IMR-90 (cell line): ENCODE measurements at regions not wholly inside any gene's neighbourhood (a gene's known extent, or its start where the extent isn't known, plus 50 kb on each side); places are given as distances from the start of the nearest gene placed in this dataset.

ENCODE experiments used
- ATAC-seq: fragments of 200-7000 bp; cut with Tn5 transposase; 2 replicates; pipeline ENCODE4 v1.9.1; 2020; ENCODE audit warnings: low read depth, mild to moderate bottlenecking, moderate library complexity
- BruUV-seq: library from RNA; stranded (reverse); fragments of 400-500 nt; replicated peaks from 2 replicates; lab custom pipeline; 2021; lab: Mats Ljungman, UMichigan
- CTCF ChIA-PET: fragments of 300-600 bp; formaldehyde crosslinking; extraction: SDS; loops from one replicate; lab custom pipeline; 2021; ENCODE audit warnings: antibody characterized with exemption; lab: Yijun Ruan, JAX
- POLR2A ChIA-PET: fragments of 300-600 bp; sonication (Branson Sonifier 250); formaldehyde crosslinking; loops from one replicate; lab custom pipeline; 2022; ENCODE audit warnings: antibody characterized with exemption; ENCODE audit not compliant: unreplicated experiment; lab: Charles Lee
- DNase-seq: peaks from one replicate; pipeline ENCODE4 v3.0.0; 2013
- H2AFZ ChIP-seq: replicated peaks from 2 replicates; pipeline ENCODE3; 2013; ENCODE audit warnings: low read length, mild to moderate bottlenecking; ENCODE audit not compliant: poor library complexity
- H2AK5ac ChIP-seq: 2 replicates; pipeline ENCODE4 v1.6.1; 2013; ENCODE audit warnings: low read depth, low read length, inconsistent platforms
- H2AK9ac ChIP-seq: replicated peaks from 2 replicates; pipeline ENCODE3; 2013; ENCODE audit warnings: mild to moderate bottlenecking, low read depth, low read length, moderate library complexity; ENCODE audit not compliant: poor library complexity
- H2BK120ac ChIP-seq: 2 replicates; pipeline ENCODE4 v1.6.1; 2013; ENCODE audit warnings: low read depth, low read length, inconsistent platforms
- H2BK15ac ChIP-seq: 3 replicates; pipeline ENCODE4 v1.6.1; 2013; ENCODE audit warnings: low read depth, low read length, inconsistent platforms
- H2BK20ac ChIP-seq: 2 replicates; pipeline ENCODE4 v1.6.1; 2013; ENCODE audit warnings: low read depth, mild to moderate bottlenecking, inconsistent platforms, low read length, moderate library complexity
- H2BK5ac ChIP-seq: 2 replicates; pipeline ENCODE4 v1.6.1; 2013; ENCODE audit warnings: mild to moderate bottlenecking, low read depth, low read length, inconsistent platforms; ENCODE audit not compliant: poor library complexity, severe bottlenecking
- H3K14ac ChIP-seq: replicated peaks from 2 replicates; pipeline ENCODE4 v1.6.1; 2013; ENCODE audit warnings: low read depth, low read length, inconsistent platforms
- H3K18ac ChIP-seq: 2 replicates; pipeline ENCODE4 v1.6.1; 2013; ENCODE audit warnings: low read depth, low read length, control low read depth
- H3K23ac ChIP-seq: 2 replicates; pipeline ENCODE4 v1.6.1; 2013; ENCODE audit warnings: low read depth, low read length, inconsistent platforms
- H3K27ac ChIP-seq: 2 replicates; pipeline ENCODE4 v1.5.1; 2013; ENCODE audit warnings: mild to moderate bottlenecking, control low read depth, low read length; ENCODE audit not compliant: insufficient read depth
- H3K27me3 ChIP-seq: 2 replicates; pipeline ENCODE4 v1.6.1; 2013; ENCODE audit warnings: low read length; ENCODE audit not compliant: control insufficient read depth, insufficient read depth
- H3K36me3 ChIP-seq: 2 replicates; pipeline ENCODE4 v1.6.1; 2013; ENCODE audit warnings: low read length, mixed read lengths; ENCODE audit not compliant: control insufficient read depth, insufficient read depth
- H3K4ac ChIP-seq: 2 replicates; pipeline ENCODE4 v1.6.1; 2013; ENCODE audit warnings: low read depth, low read length, inconsistent platforms
- H3K4me1 ChIP-seq: 2 replicates; pipeline ENCODE4 v1.6.1; 2013; ENCODE audit warnings: low read length, mixed read lengths; ENCODE audit not compliant: control insufficient read depth, insufficient read depth
- H3K4me2 ChIP-seq: 2 replicates; pipeline ENCODE4 v1.6.1; 2013; ENCODE audit warnings: low read depth, mild to moderate bottlenecking, control low read depth, low read length, moderate library complexity
- H3K4me3 ChIP-seq: 2 replicates; pipeline ENCODE4 v1.5.1; 2013; ENCODE audit warnings: low read depth, mild to moderate bottlenecking, control low read depth, low read length, moderate library complexity; ENCODE audit not compliant: insufficient read depth
- H3K56ac ChIP-seq: 2 replicates; pipeline ENCODE4 v1.6.1; 2013; ENCODE audit warnings: low read length, inconsistent platforms; ENCODE audit not compliant: insufficient read depth; ENCODE audit errors: extremely low read depth
- H3K79me1 ChIP-seq, 2 experiments: 2 replicates each; pipeline ENCODE4 v1.6.1; 2013; ENCODE audit warnings: low read length in 2 of 2, inconsistent platforms in 1 of 2, low read depth in 1 of 2
- H3K9ac ChIP-seq: 2 replicates; pipeline ENCODE4 v1.6.1; 2013; ENCODE audit warnings: low read depth, low read length, control low read depth
- H3K9me1 ChIP-seq: 2 replicates; pipeline ENCODE4 v1.6.1; 2013; ENCODE audit warnings: low read length, inconsistent platforms; ENCODE audit not compliant: insufficient read depth
- H3K9me3 ChIP-seq: 2 replicates; pipeline ENCODE4 v1.6.1; 2013; ENCODE audit warnings: low read length; ENCODE audit not compliant: control insufficient read depth, insufficient read depth
- H4K20me1 ChIP-seq: 2 replicates; pipeline ENCODE4 v1.6.1; 2013; ENCODE audit warnings: low read length, inconsistent platforms; ENCODE audit not compliant: insufficient read depth
- H4K5ac ChIP-seq: 2 replicates; pipeline ENCODE4 v1.6.1; 2013; ENCODE audit warnings: mild to moderate bottlenecking, low read depth, low read length, control low read depth
- H4K8ac ChIP-seq, 2 experiments: 2 replicates each; pipeline ENCODE4 v1.6.1; 2013; ENCODE audit warnings: low read depth in 2 of 2, low read length in 2 of 2, control low read depth in 1 of 2, inconsistent platforms in 1 of 2
- H4K91ac ChIP-seq: 2 replicates; pipeline ENCODE4 v1.6.1; 2013; ENCODE audit warnings: low read depth, low read length, inconsistent platforms; ENCODE audit not compliant: insufficient read depth
- BHLHE40 ChIP-seq: fragments of 150-350 bp; IDR thresholded peaks from 2 replicates; pipeline ENCODE4 v1.6.1; 2016; ENCODE audit warnings: mild to moderate bottlenecking, low read depth, low read length
- CEBPB ChIP-seq: IDR thresholded peaks from 2 replicates; pipeline ENCODE4 v1.6.1; 2012; ENCODE audit warnings: low read depth, low read length, improper control_type of control experiment
- CHD1 ChIP-seq: IDR thresholded peaks from 2 replicates; pipeline ENCODE4 v1.6.1; 2012; ENCODE audit warnings: low read depth, low read length, improper control_type of control experiment
- CTCF ChIP-seq: conservative IDR thresholded peaks from 2 replicates; pipeline ENCODE4 v1.5.1; 2012; ENCODE audit warnings: mild to moderate bottlenecking, low read depth, low read length, improper control_type of control experiment
- ELK1 ChIP-seq: fragments of 150-350 bp; IDR thresholded peaks from 2 replicates; pipeline ENCODE4 v1.6.1; 2016; ENCODE audit warnings: low read depth, mild to moderate bottlenecking, low read length, moderate library complexity, borderline replicate concordance
- FOS ChIP-seq: fragments of 150-350 bp; IDR thresholded peaks from 2 replicates; pipeline ENCODE4 v1.6.1; 2016; ENCODE audit warnings: low read depth, low read length
- MAFK ChIP-seq: IDR thresholded peaks from 2 replicates; pipeline ENCODE4 v1.6.1; 2012; ENCODE audit warnings: low read depth, low read length, improper control_type of control experiment
- MAZ ChIP-seq: IDR thresholded peaks from 2 replicates; pipeline ENCODE4 v1.6.1; 2012; ENCODE audit warnings: low read depth, mild to moderate bottlenecking, low read length, improper control_type of control experiment, moderate library complexity, borderline replicate concordance
- MXI1 ChIP-seq: IDR thresholded peaks from 2 replicates; pipeline ENCODE4 v1.6.1; 2012; ENCODE audit warnings: low read depth, mild to moderate bottlenecking, low read length, moderate library complexity, borderline replicate concordance
- NFE2L2 ChIP-seq: fragments of 150-350 bp; IDR thresholded peaks from 2 replicates; pipeline ENCODE4 v1.6.1; 2016; ENCODE audit warnings: low read depth, mild to moderate bottlenecking, low read length
- POLR2A ChIP-seq: IDR thresholded peaks from 2 replicates; pipeline ENCODE4 v1.6.1; 2012; ENCODE audit warnings: mild to moderate bottlenecking, low read depth, low read length
- RAD21 ChIP-seq: IDR thresholded peaks from 2 replicates; pipeline ENCODE4 v1.6.1; 2012; ENCODE audit warnings: low read length, improper control_type of control experiment
- RCOR1 ChIP-seq: IDR thresholded peaks from 2 replicates; pipeline ENCODE4 v1.6.1; 2012; ENCODE audit warnings: mild to moderate bottlenecking, low read length, improper control_type of control experiment; ENCODE audit not compliant: insufficient replicate concordance
- RFX5 ChIP-seq: IDR thresholded peaks from 2 replicates; pipeline ENCODE4 v1.8.0; 2012; ENCODE audit warnings: low read depth, mild to moderate bottlenecking, low read length, moderate library complexity
- SMC3 ChIP-seq: fragments of 150-350 bp; IDR thresholded peaks from 2 replicates; pipeline ENCODE4 v1.6.1; 2016; ENCODE audit warnings: low read depth, mild to moderate bottlenecking, antibody characterized with exemption, low read length, moderate library complexity
- whole genome bisulfite sequencing, 2 experiments: methylation state at CpG; one replicate each; pipeline versions ENCODE4 v1.1.5 to v1.1.7; 2013; ENCODE audit warnings: missing lambda C conversion rate in 2 of 2; ENCODE audit not compliant: insufficient read length in 1 of 2; ENCODE audit errors: extremely low coverage in 2 of 2; 5-methylcytosine and 5-hydroxymethylcytosine counted together
- dilution Hi-C: fragments of 300-500 bp; cut with HindIII; formaldehyde crosslinking; loops from one replicate; pipeline ENCODE4 v1.14.3; 2018; ENCODE audit warnings: low sequenced_read_pairs; ENCODE audit not compliant: unreplicated experiment
- in situ Hi-C: fragments of 300-500 bp; cut with MboI; formaldehyde crosslinking; loops from 3 replicates; pipeline ENCODE4 v1.14.3; 2019; ENCODE audit warnings: low sequenced_read_pairs, inconsistent platforms, mixed read lengths
- intact Hi-C: fragments of 100-400 bp; cut with micrococcal nuclease; formaldehyde crosslinking; loops from 2 replicates; pipeline ENCODE4 v1.10.0; 2022
- TF ChIP-seq, protein P1 (sequence below): fragments of 150-350 bp; IDR thresholded peaks from 2 replicates; pipeline ENCODE4 v1.6.1; 2017; ENCODE audit warnings: mild to moderate bottlenecking, antibody characterized with exemption, low read length, low read depth

DNA sequence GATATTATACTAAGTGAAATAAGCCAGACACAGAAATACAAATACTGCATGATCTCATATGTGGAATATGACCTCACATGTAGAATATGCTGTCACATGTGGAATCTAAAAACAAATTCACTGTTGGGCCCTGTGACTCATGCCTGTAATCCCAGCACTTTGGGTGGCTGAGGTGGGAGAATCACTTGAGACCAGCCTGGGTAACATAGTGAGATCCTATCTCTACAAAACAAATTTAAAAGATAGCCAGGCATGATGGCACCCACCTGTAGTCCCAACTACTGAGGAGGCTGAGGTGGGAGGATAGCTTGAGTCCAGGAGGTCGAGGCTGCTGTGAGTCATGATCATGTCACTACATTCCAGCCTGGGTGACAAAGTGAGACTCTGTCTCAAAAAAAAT is 160.3 kb downstream of the PTEN start:
- Histone ChIP-seq H2BK15ac (no peak overlapping the region), H4K5ac (no peak overlapping the region), H3K4ac (no peak overlapping the region), H3K27me3 (no peaks in the 10 kb centered on the region), H2AK5ac (no peak overlapping the region), H3K23ac (no peak overlapping the region), H3K79me1 (no peaks in the 10 kb centered on the region), H2BK5ac (no peak overlapping the region), H3K9me1 (no peaks in the 10 kb centered on the region), H3K56ac (no peak overlapping the region), H2AFZ (no peak overlapping the region), H2BK120ac (no peak overlapping the region), H3K36me3 (no peaks in the 10 kb centered on the region), H2AK9ac (no peak overlapping the region), H3K9me3 (0 out of 2 replicates have a peak, but pooled peaks cover 2% of the 10 kb centered on the region), H4K20me1 (no peaks in the 10 kb centered on the region), H2BK20ac (no peak overlapping the region), H3K14ac (no peak overlapping the region), H3K18ac (no peak overlapping the region), H3K27ac (no peak overlapping the region), H3K4me2 (no peak overlapping the region), H3K4me1 (no peaks in the 10 kb centered on the region), H4K8ac (no peak overlapping the region), H3K4me3 (no peak overlapping the region), H3K9ac (no peak overlapping the region), H4K91ac (no peak overlapping the region)
- CTCF ChIA-PET, result no interaction called here
- in situ Hi-C loops, result no loop called here
- no CpG with 5 or more reads among the region's 1 CpG for WGBS, 2 experiments
- DNase-seq, result no peak
- dilution Hi-C loops, result no loop called here
- TF ChIP-seq CHD1, result no peak
- no peak for TF ChIP-seq POLR2A
- no peak for TF ChIP-seq SMC3
- no peak for TF ChIP-seq MAFK
- TF ChIP-seq CEBPB, result no peak
- no peak for TF ChIP-seq MXI1
- no peak for TF ChIP-seq CTCF
- no peak for TF ChIP-seq ELK1
- no peak for TF ChIP-seq RFX5
- TF ChIP-seq FOS, result no peak
- no peak for TF ChIP-seq BHLHE40
- TF ChIP-seq NFE2L2, result no peak
- no peak for TF ChIP-seq RCOR1
- no peak for TF ChIP-seq RAD21
- no peak for TF ChIP-seq MAZ
- TF ChIP-seq, protein P1, sequence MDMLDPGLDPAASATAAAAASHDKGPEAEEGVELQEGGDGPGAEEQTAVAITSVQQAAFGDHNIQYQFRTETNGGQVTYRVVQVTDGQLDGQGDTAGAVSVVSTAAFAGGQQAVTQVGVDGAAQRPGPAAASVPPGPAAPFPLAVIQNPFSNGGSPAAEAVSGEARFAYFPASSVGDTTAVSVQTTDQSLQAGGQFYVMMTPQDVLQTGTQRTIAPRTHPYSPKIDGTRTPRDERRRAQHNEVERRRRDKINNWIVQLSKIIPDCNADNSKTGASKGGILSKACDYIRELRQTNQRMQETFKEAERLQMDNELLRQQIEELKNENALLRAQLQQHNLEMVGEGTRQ, result no peak
- POLR2A ChIA-PET, result no interaction called here
- intact Hi-C loops, result no loop called here
- BruUV-seq, result no TSS peak
- no peak for ATAC-seq
